DOHH2 (cell line): ENCODE measurements at regions not wholly inside any gene's neighbourhood (a gene's known extent, or its start where the extent isn't known, plus 50 kb on each side); places are given as distances from the start of the nearest gene placed in this dataset.

Experiments
- H3F3A ChIP-seq: fragments of 200-600 bp; sonication (generic), shearing (Covaris generic); 2 replicates; pipeline ENCODE4 v1.6.0; 2016; ENCODE audit warnings: antibody characterized with exemption, mild to moderate bottlenecking; ENCODE audit not compliant: control insufficient read depth, insufficient read depth
- H3K27ac ChIP-seq: fragments of 200-600 bp; sonication (generic); 2 replicates; pipeline ENCODE4 v1.5.1; 2014; ENCODE audit warnings: low read depth, mild to moderate bottlenecking, low read length, moderate library complexity
- H3K27me3 ChIP-seq: fragments of 200-600 bp; sonication (generic); 2 replicates; pipeline ENCODE4 v1.6.1; 2014; ENCODE audit warnings: mild to moderate bottlenecking, low read length, mixed read lengths; ENCODE audit not compliant: control insufficient read depth
- H3K36me3 ChIP-seq: fragments of 200-600 bp; sonication (generic); 2 replicates; pipeline ENCODE4 v1.6.1; 2014; ENCODE audit warnings: mild to moderate bottlenecking, low read length, moderate library complexity, mixed read lengths; ENCODE audit not compliant: control insufficient read depth
- H3K4me1 ChIP-seq: fragments of 200-600 bp; sonication (generic); 2 replicates; pipeline ENCODE4 v1.6.1; 2014; ENCODE audit warnings: mild to moderate bottlenecking, low read length, mixed read lengths; ENCODE audit not compliant: control insufficient read depth
- H3K4me2 ChIP-seq: fragments of 200-600 bp; sonication (generic); 2 replicates; pipeline ENCODE4 v1.6.0; 2014; ENCODE audit warnings: mild to moderate bottlenecking, low read length, moderate library complexity
- H3K4me3 ChIP-seq: fragments of 200-600 bp; sonication (generic); 2 replicates; pipeline ENCODE4 v1.5.1; 2014; ENCODE audit warnings: mild to moderate bottlenecking, low read length, mixed read lengths
- H3K79me2 ChIP-seq: fragments of 200-600 bp; sonication (generic); 2 replicates; pipeline ENCODE4 v1.6.1; 2014; ENCODE audit warnings: mild to moderate bottlenecking, low read length, mixed read lengths; ENCODE audit not compliant: control insufficient read depth
- H3K9me2 ChIP-seq: fragments of 200-600 bp; sonication (generic); replicated peaks from 2 replicates; pipeline ENCODE4 v1.6.1; 2014; ENCODE audit warnings: mild to moderate bottlenecking, low read length, mixed read lengths; ENCODE audit not compliant: control insufficient read depth
- H3K9me3 ChIP-seq: fragments of 200-600 bp; sonication (generic); 2 replicates; pipeline ENCODE4 v1.6.1; 2014; ENCODE audit warnings: antibody characterized with exemption, low read length, mixed read lengths; ENCODE audit not compliant: control insufficient read depth, insufficient read depth
- H4K20me1 ChIP-seq: fragments of 200-600 bp; sonication (generic); 2 replicates; pipeline ENCODE4 v1.6.0; 2014; ENCODE audit warnings: low read depth, mild to moderate bottlenecking, antibody characterized with exemption, low read length, moderate library complexity; ENCODE audit not compliant: control insufficient read depth, insufficient read depth
- CTCF ChIP-seq: fragments of 200-600 bp; sonication (generic); IDR thresholded peaks from one replicate; pipeline ENCODE4 v1.5.1; 2014; ENCODE audit warnings: antibody characterized with exemption, mild to moderate bottlenecking, low read depth, low read length; ENCODE audit not compliant: poor library complexity, severe bottlenecking
- EZH2phosphoT487 ChIP-seq: fragments of 200-600 bp; sonication (generic); IDR thresholded peaks from 2 replicates; pipeline ENCODE4 v1.6.1; 2017; ENCODE audit warnings: borderline replicate concordance, mild to moderate bottlenecking, antibody characterized with exemption, low read length, moderate library complexity, mixed read lengths

GRCh38 chr4:41346306-41347061 is 89.8 kb downstream of the UCHL1 start:
- Histone ChIP-seq H3K9me3 (no peaks in the 10 kb centered on the region), H3F3A (no peaks in the 10 kb centered on the region), H3K27me3 (no peaks in the 10 kb centered on the region), H3K27ac (no peak overlapping the region), H3K4me2 (no peak overlapping the region), H3K4me3 (no peak overlapping the region), H4K20me1 (no peaks in the 10 kb centered on the region), H3K9me2 (no peaks in the 10 kb centered on the region), H3K36me3 (no peaks in the 10 kb centered on the region), H3K79me2 (no peaks in the 10 kb centered on the region), H3K4me1 (no peaks in the 10 kb centered on the region)
- TF ChIP-seq EZH2phosphoT487 (no peak), CTCF (no peak)

- H3K27ac ChIP-seq: no peak overlapping the region
- no peak overlapping the region for H3K4me2 ChIP-seq
- no peaks in the 10 kb centered on the region for H3K79me2 ChIP-seq
- no peak overlapping the region for H3K4me3 ChIP-seq
- no peaks in the 10 kb centered on the region for H3K9me3 ChIP-seq
- TF ChIP-seq EZH2phosphoT487 (no peak), CTCF (no peak)
- H3K4me1 ChIP-seq: no peaks in the 10 kb centered on the region
- no peaks in the 10 kb centered on the region for H3K27me3 ChIP-seq
- no peaks in the 10 kb centered on the region for H3F3A ChIP-seq
- no peaks in the 10 kb centered on the region for H3K36me3 ChIP-seq
- H3K9me2 ChIP-seq: no peaks in the 10 kb centered on the region
- no peaks in the 10 kb centered on the region for H4K20me1 ChIP-seq
Measured at GRCh38 chr4:41349021-41349420, 92.3 kb downstream of the UCHL1 start.

GRCh38 chr4:41358647-41359421 is 102.1 kb downstream of the UCHL1 start:
- H3K4me1 ChIP-seq: no peaks in the 10 kb centered on the region
- no peaks in the 10 kb centered on the region for H3K36me3 ChIP-seq
- peaks cover 32% of the 10 kb centered on the region for H3K27me3 ChIP-seq
- H3K79me2 ChIP-seq: no peaks in the 10 kb centered on the region
- no peak overlapping the region for H3K4me3 ChIP-seq
- H4K20me1 ChIP-seq: no peaks in the 10 kb centered on the region
- no peak overlapping the region for H3K27ac ChIP-seq
- H3K9me2 ChIP-seq: no peaks in the 10 kb centered on the region
- TF ChIP-seq CTCF: no peak
- TF ChIP-seq EZH2phosphoT487: no peak
- no peaks in the 10 kb centered on the region for H3F3A ChIP-seq
- H3K9me3 ChIP-seq: no peaks in the 10 kb centered on the region
- H3K4me2 ChIP-seq: no peak overlapping the region
